CD4-positive, alpha-beta T cell treated with Interleukin-12 subunit alpha and Interleukin-12 subunit beta, for 1 hour (primary cell): ENCODE measurements at regions not wholly inside any gene's neighbourhood (a gene's known extent, or its start where the extent isn't known, plus 50 kb on each side); places are given as distances from the start of the nearest gene placed in this dataset.

ENCODE experiments used
- DNase-seq: peaks from one replicate; pipeline ENCODE4 v3.0.0-alpha.2; 2020

DNA sequence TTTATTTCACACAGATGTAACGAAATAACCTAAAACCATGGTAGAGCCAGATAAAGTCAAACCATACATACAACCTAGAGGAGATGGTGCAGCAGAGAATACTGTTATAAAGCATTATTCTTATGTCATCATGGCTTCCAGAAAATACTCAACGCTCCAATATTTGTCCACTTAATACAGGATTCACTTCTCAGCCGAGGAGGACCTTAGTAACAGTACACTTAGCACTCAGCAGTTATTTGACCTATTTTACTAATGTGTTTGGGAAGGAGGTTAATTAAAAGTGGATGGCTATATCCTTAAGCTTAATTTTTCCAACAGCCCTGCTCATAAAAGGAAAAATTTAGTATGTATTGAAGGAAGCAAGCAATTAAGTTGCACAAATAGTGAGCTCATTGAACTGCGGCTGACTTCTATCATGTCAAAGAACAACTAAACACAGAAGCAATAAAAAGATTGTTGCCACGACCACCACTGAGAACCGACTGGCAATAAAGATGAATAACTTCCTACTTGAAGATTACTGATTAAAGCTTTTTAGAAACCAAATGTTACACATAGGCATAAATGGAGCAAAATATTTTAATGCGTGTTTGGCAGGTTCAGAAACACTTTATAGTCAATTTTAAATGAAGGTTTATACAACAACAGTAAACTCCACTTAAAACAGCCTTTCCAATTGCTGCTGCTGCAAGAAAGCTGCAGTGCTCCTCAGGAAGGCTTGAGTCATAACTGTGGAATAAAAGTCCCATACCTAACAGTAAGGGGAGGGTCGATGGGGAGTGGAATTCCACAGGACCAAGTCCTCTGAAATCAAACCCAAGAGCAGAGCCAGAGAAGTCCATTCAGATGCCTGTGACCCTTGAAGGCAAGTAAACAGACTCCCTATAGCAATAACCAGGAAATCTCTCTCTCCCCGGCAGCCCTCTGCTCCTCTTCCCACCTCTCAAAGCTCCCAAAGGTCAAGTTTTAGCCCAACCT, 218.9 kb upstream of the CDKN3 start:
- no peak for DNase-seq

- DNase-seq: no peak
Observed at GRCh38 chr14:54182419-54183045, 214.3 kb upstream of the CDKN3 start.

GRCh38 chr14:54186821-54187763, 209.7 kb upstream of the CDKN3 start:
- DNase-seq: no peak

- DNase-seq: no peak
Observed at GRCh38 chr14:54188064-54188666, 208.6 kb upstream of the CDKN3 start.

DNA sequence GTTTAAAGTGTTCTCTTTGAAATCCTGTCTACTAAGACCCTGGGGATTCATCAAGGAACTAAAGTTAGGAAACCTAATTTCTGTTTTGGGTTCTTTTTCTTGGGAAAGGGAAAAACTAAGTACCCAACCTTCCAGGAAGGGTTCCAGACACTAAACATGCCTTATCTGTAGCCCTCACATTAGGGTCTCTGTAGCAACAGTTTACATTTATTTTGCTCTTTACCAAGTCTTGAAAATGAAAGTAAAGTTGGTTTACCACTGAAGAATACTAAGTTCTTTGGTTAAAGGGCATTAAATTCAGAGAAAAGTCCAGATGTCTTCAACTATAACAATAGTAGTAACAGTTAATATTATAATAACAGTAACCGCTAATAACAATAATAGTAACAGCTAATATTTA, 207.5 kb upstream of the CDKN3 start:
- DNase-seq: no peak

DNA sequence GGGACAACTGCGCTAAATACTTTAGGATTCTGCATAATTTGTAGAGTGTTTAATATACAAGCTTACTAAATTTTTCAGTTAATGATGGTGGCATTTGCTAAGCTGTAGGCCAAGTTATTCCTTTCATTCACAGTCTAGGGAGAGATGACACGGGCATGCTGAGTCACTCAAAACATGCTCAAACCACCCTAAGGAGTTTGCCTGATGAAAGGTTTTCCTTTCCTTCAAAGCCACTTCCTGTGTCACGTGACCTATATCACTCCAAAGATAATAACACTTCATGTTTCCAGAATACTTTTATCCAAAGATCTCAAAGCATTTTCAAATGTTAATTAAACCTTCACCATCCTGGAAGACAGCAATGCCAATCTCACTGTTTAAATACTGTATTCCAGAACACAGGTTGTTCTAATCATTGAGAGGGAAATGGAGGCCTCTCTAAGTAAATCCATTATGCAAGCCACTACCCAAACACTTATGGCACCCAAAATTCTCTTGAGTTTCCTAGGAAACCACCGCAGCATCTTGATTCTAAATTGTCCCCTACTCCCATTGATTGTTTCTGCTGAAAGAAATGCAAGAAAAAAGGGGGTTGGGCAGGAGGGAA, 207.0 kb upstream of the CDKN3 start:
- DNase-seq: no peak

DNA sequence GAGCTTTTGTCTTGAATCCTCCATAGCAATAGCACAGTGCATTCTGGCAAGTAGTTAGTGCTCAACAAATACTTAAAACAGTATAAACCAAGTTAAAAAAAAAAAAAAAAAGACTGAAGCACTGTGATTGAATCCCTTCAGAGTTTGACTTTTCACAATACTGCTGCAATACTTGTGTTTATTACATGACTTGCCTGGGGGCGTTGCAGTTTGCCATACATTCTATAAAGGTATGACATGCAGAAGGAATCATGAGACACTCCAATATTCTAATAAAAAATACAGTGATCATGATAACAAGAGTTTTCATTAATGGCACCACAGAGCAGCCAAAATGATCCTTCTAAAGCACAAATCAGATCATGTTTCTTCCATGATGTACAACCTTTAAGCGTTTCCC, 205.0 kb upstream of the CDKN3 start:
- no peak for DNase-seq

GRCh38 chr14:54192610-54193009, 204.2 kb upstream of the CDKN3 start:
- DNase-seq: no peak

DNA sequence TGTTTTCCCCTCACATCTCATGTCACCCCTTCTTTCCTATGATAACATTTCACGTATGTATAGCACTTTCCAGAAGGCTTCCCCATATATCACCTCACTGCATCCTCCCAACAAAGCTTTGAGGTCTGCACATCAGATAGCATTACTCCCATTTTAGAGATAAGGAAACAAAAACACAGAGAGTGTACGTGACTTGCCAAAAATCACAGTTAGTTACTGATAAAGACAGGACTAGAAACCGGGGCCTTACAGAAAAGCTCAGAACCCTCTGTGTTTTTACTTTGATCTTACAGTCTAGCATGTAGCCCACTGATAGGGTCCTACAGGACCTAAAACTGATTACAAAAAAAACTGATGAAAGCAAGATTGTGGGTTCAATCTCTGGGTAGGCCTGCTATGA, 202.9 kb upstream of the CDKN3 start:
- DNase-seq: no peak

DNA sequence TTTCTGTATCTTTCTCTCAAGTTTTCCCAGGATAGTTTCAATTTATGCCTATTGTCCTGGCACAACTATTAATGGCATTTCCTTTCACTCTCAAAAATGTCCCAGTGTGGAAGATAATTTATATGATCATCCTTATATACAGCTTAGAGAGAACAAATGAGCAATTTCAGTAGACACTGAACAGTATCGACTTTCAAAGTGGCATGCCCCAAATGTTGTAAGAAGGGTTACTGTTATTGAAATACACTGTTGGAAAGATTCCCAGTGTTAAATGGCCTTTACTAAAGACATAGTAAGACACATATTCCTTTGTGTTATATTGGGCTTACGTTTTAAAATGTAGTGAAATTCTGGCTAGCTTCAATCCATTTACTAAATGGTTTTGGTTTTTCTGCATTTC, 202.3 kb upstream of the CDKN3 start:
- no peak for DNase-seq

GRCh38 chr14:54197369-54197768, 199.4 kb upstream of the CDKN3 start:
- DNase-seq: no peak

- DNase-seq: no peak
Observed at GRCh38 chr14:54200726-54201125, 196.1 kb upstream of the CDKN3 start.

DNA sequence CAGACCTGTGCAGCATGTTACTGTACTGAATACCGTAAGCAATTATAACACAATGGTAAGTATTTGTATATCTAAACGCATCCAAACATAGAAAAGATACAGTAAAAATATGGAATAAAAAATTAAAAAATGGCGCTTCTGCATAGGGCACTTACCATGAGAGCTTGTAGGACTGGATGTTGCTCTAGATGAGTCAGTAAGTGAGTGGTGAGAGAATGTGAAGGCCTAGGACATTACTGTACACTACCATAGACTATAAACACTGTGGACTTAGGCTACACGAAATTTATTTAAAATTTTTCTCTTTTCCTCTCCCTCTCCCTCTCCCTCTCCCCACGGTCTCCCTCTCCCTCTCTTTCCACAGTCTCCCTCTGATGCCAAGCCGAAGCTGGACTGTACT, 194.5 kb upstream of the CDKN3 start:
- DNase-seq: no peak

DNA sequence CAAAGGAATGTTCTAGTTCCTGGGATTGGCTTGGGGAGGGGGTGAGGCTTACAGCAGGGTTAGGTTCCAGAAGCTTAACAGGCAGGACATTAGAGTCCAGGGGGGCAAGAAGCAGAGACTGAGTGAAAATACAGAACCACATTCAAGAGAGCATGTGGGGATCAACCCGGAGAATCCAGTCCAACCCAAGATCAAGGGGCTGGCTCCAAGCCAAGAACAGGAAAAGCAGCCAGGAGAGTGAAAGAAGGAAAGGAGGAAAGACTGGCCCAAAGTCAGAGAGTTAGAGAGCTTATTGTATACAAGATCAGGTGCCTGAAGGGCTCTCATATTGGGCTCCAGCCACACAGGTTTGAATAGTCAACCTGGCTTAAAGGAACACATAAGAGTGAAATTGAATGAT, 190.3 kb upstream of the CDKN3 start:
- no peak for DNase-seq

DNA sequence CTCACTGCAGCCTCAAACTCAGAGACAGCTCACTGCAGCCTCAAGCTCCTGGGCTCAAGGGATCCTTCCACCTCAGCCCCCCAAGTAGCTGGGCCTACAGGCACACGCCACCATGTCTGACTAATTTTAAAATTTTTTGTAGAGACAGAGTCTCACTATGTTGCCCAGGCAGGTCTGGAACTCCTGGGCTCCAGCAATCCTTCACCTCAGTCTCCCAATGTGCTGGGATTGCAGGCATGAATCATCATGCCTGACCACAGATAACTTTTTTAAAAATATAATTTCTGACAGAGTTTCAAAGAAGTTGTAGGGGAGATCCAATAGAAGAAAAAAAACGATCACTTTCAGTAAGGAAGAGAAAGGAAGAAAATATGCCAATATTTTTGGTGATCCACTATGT, 189.7 kb upstream of the CDKN3 start:
- no peak for DNase-seq

DNA sequence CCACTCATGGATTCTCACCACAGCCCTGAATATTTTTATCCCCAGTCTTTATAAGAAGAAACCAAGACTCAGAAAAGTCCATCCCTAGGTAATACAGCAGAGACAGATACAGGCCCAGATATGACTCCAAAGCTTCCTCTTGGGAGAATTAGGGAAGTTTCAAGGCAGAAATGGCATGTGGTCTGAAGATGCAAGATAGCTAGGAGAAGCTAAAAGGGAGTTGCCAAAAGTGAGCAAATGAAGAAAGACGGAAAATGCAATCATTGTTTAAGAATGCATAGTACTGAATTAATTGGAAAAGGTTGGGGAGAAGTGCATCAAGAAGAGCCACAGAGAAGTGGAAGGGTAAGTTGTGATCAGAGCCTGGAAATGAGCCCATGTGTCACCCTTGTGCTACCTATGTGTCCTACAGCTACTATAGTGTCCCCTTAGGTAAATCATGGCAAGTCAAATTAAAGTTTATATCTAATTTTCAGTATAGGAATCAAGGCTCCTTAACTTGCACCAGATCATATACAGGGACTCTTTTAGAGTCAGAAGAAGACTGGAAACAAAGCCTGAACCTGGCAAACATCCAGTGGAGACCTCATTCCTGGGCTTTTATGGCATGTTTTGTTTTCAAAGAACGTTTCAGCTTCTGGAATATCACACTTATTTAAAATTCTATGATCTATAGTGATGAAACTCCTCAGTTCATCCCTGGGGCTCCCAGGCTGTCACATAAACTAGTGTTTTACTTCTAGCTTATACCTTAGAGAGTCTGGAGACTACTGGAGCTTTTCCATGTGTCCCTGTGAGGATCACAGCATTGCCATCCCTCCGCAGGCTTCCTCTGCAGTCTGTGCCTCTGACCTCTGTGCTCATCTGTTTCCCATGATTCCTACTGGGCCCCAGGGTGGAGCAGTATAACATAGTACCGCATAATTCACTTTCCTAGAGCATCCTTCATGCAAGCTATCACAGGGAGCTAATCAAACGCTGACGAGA, 189.0 kb upstream of the CDKN3 start:
- no peak for DNase-seq

- no peak for DNase-seq
Observed at GRCh38 chr14:54208751-54209150, 188.1 kb upstream of the CDKN3 start.

DNA sequence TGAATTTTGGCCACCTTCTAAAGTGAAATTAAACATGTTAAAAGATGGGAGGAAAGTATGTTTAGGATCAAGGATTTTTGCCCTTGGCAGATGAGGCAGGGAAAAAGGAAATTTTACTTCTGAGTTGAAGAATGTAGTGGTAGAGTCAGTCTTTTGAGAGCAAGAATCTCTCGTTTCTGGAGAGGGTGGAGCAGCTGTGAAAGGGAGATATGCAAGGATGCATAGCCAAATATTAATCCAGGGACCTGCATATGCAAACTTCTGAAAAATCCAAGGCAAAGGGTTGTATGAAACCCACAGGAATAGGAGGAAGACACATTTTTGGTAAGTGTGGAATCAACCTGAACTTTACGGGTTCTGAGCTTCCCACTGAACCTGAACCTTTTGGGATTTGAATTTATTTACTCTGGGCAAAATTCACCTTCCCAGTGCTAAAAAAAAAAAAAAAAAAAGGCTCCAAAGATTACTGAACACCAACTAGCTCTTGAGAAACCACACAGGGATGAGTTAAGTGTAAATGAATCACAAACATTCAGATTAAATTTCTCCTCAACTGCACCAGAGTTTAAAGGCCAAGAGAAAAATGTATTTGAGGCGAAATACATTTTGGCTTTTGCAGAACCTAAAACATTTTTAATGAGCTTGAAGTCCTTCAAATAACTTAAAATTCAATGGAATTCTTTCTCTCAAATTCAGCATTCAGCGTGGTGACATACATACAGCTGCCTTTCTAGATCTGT, 187.1 kb upstream of the CDKN3 start:
- no peak for DNase-seq

- DNase-seq: no peak
Observed at GRCh38 chr14:54211551-54212308, 185.1 kb upstream of the CDKN3 start.

DNA sequence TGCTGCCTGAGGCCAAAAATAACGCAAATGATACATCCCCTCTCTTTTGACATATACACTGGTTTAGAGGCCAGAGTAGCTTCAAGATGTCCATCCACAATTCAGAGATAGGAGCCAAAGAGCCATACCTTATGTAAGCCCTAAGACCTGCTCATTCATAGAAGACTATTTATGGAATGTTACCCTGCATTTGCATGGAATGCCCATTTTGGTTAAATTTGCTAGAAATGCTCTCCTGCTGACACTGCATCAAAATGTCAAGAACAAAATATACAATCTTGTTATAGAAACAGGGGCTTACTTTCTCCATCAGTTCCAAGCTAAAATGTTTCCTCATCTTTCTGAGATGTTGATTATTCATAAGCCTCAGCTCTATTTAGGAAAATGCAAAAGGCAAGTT, 183.3 kb upstream of the CDKN3 start:
- DNase-seq: no peak
